ENCODE measurements at regions not wholly inside any gene's neighbourhood (a gene's known extent, or its start where the extent isn't known, plus 50 kb on each side); places are given as distances from the start of the nearest gene placed in this dataset.

DNA sequence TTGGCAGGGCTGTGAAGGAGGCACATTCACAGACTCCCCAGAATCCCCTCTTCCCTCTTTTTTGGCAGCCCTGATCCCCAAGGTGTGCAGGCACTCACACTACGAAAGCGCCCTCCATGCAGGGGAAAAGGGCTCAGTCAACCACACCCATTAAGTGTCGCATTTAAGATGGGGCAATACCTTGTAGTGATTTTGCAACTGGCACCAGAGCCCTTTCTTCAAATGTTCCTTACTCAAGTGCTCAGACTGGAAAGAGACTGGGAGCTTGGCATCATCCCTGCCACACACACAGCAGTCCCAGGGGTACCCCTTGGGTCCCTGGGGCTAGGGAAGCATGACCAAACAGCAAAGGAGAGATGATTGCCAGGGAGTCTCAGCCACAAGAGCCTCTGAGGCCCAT lies 190.1 kb downstream of the HAUS1 start:
- DNase-seq (ENCODE audit: low read depth) = no peak

DNA sequence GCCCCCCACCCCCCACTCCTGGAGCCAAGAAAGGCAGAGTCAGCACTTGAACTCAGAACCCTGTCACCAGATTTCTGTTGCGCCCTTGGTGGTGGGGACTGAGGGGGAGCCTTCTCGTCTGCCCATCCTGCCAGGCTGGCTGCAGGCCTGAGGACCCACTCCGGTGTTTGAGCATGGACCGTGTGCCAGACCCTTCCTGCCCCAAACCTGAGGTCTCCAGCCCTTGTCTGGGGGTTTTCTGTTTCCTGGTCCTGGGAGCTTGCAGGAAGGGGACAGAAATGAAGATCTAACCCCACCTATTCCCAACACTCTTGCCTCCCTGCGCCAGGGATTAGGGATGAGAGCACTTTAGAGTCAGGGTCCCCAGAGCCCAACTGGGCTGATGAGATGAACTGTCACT lies 190.6 kb downstream of the HAUS1 start:
- DNase-seq (ENCODE audit: low read depth) = no peak

GRCh38 chr18:46295416-46295815 lies 191.2 kb downstream of the HAUS1 start:
- DNase-seq (ENCODE audit: low read depth) = no peak

GRCh38 chr18:46296656-46297055 lies 192.5 kb downstream of the HAUS1 start:
- DNase-seq (ENCODE audit: low read depth) = no peak

DNA sequence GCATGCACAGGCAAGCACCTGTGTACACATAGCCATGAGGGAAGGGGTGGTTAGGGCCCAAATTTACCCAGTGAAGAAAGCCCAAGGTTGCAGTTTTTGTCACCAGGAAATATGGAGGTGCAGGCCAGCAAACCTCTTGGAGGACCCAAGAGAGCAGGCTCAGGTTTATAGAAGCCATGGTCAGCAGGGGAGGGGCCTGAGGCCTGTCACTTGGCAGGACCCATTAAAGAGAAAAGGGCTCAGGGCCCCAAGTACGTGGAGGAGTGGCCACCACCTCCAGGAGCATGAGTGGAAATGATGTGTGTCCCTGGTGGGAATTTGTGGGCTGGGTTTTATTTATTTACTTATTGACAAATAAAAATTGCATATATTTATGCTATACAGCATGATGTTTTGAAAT lies 192.9 kb downstream of the HAUS1 start:
- DNase-seq (ENCODE audit: low read depth) = no peak

DNA sequence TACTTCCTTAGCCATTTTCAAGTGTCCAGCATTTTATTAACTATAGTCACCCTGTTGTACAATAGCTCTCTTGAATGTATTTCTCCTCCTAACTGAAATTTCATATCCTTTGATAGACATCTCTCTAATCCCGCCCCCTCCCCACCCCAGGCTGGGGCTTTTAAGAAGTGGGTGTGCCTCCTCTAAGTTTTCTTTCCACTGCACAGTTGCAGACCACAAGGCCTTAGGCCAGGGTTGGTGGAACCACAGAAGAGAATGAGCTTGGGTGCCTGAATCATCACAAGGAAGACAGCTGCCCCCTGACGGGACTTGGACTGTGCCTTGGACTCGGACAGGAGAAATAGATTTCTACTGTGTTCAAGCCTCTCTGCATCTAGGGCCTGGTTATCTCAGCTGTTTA lies 193.4 kb downstream of the HAUS1 start:
- peak; percentile 37 for DNase-seq (ENCODE audit: low read depth)

GRCh38 chr18:46298511-46298910 lies 194.3 kb downstream of the HAUS1 start:
- no peak for DNase-seq (ENCODE audit: low read depth)

DNA sequence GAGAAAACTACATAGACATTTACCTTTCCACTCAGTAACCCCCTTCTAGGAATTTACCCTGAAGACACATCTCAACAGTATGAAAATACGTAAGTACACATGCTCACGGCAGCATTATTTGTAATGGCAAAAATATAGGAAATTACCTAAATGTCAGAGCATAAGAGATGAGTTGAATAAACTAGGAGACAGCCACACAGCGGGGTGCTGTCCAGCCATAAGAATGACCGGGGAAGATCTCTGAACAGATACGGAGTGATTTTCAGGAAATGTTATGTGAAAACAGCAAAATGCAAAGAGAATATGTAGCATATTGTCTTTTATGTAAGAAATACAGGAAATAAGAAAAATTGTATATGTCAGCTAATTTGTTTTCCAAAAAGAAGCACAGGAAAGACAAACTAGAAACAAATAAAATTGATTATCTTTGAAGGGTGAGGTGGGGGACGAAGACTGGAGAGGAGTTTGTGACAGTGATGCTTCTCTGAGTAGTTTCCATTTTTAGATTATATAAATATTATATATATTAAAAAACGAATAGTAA lies 195.4 kb downstream of the HAUS1 start:
- DNase-seq (ENCODE audit: low read depth) = no peak

- no peak for DNase-seq (ENCODE audit: low read depth)
Measured at GRCh38 chr18:46301081-46301480, 196.9 kb downstream of the HAUS1 start.

DNA sequence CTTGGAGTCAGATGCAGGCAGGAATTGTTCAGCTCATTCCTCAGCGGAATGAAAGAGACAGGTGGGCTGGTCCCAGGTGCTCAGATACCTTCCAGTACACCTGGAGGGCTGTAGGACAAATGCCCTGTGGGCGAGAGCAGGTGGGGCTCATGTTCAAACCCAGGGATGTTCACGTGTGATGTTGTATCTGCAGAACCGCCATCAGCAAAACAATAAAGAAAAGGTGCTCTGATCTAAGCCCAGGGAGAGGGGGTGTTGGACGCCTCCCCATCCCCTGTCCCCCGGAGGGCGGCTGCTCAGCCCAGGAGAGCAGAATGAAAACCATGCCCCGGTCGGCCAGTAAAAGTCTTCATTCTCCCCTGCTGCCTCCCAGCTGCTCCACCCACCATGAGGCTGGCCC lies 197.4 kb downstream of the HAUS1 start:
- no peak for DNase-seq (ENCODE audit: low read depth)

DNA sequence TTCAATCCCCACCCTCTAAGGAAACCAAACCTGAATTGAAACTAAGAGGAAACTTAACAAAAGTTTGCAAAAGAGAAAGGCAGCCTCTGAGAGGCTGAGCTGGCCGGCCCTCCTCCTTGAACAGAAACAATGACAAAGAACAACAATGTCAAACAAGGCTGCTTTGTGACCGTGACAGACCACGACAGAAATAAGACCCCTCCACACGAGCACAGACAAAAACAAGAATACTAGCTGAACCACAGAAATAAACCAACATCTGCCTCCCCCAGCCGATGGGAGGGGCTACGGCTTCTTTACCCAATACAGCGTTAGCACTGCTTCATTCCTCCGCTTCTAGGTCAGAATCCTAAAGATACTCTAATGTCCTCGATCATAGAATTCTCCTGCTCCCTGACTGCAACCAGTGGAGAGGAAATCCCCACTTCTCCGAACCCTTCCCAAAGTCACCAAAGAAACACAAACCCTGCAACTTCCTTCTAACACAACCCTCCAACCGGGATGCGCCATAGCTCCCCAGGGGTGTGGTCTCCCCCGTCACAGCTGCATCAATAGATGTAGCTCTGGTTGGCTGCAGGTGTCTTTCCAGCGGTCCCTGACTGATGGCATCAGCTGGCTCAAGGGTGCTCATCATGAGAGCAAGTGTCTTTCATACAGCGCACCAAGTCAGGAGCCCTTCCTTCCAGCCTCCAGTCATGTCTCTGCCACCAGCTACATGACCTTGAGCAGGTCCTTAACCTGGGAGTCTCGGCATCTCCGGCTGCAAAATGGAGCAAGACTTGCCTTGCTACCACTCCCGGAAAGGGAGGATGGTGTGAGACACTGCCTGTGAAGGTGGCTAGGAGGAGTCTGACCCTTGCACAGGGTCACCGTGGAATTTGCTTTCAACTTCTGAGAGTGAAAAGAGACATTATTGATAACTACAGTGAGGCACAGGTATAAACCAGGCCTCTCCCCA lies 198.6 kb downstream of the HAUS1 start:
- DNase-seq (ENCODE audit: low read depth) = no peak

DNA sequence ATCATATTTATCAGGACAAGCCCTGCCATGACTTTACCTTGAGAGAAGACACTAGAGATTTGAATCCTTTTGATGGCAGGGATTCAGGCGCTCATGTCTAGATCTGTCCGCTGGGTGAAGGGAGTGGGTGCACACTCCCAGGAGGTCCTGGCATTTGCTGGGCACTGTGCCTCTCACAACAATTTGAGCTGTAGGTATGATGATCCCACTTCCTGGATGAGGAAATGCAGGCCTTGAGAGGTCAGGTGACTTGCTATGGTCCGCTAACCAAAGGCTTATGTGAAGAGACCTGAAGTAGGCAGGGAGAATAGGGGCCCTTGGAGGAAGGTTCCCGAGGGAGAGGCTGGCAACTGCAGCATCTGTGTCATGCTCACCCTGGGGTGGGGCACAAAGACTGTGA lies 206.1 kb downstream of the HAUS1 start:
- peak; percentile 67 for DNase-seq (ENCODE audit: low read depth)

DNA sequence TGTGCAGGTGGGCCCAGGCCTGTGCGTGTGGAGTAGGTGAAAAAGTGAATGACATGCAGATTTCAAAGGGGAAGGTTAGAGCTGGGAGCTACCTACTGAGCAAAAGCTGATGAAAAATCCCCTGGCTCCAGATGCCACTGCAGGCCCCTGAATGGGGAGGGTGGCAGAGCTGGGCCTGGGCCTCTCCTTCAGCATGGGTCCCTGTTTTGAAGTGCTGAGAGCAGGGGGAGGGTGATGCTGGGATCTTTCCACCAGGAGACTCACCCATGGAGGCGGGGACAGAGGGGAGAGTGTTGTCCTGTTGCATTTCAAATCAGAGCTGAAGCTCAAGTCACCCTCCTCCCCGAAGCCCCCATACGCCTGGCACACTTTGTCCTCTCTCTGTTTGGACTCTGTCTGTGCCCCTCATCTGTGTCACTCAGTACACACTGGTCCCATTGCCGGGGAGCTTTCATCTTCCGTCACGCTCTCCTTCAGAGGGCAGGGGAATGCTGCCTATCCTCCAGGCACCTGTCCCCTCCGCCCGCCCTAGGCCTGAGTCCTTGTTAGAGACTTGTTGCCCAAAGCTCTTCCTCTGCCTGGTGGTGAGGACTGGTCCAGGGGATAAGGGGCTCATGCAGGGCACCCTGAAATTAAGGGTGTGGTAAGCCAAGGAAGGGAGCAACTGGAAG lies 206.6 kb downstream of the HAUS1 start:
- DNase-seq (ENCODE audit: low read depth) = no peak

- no peak for DNase-seq (ENCODE audit: low read depth)
Measured at GRCh38 chr18:46311491-46311890, 207.3 kb downstream of the HAUS1 start.

GRCh38 chr18:46312221-46312620 lies 208.0 kb downstream of the HAUS1 start:
- no peak for DNase-seq (ENCODE audit: low read depth)

GRCh38 chr18:46313521-46313920 lies 209.3 kb downstream of the HAUS1 start:
- DNase-seq (ENCODE audit: low read depth) = no peak

DNA sequence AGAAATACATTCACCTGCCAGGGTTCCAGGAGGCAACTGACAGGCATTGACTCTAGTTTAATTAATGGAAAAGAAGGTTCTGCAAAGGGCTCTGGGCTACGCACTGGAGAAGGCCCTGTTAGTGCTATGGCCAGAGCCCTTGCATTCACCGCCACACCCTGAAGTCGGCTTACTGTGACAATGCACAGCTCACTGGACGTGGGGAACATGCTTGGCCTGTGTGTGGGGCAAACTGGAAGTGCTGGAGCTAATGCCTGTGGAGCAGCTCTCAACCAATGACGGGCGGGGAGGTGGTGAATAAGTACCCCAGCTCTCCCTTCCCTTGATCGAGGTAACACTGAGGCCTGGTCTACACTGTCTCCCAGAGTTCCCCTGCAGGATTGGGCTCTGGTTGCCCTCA lies 209.8 kb downstream of the HAUS1 start:
- DNase-seq (ENCODE audit: low read depth) = no peak

DNA sequence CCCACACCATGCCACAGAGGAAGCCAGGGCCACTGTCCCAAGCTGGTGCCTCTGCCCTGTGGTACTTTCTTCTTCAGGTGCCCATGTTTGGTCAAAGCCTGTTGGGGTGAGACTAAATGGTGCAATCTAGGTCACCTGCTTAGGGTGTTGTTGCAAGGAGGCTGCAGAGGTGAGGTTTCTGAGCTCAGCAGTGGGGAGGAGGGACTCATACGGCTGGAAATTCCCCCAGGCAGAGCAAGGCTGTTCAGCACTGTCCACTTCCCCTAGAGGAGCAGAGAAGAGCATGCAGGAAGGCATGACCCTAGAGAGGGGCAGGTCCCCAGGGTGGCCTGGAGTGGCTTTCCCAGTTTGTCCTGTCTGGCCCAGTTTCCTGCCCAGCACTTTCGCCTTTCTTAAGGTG lies 211.0 kb downstream of the HAUS1 start:
- DNase-seq (ENCODE audit: low read depth) = peak; percentile 44

- DNase-seq (ENCODE audit: low read depth) = no peak
Measured at GRCh38 chr18:46318356-46318755, 214.2 kb downstream of the HAUS1 start.

DNA sequence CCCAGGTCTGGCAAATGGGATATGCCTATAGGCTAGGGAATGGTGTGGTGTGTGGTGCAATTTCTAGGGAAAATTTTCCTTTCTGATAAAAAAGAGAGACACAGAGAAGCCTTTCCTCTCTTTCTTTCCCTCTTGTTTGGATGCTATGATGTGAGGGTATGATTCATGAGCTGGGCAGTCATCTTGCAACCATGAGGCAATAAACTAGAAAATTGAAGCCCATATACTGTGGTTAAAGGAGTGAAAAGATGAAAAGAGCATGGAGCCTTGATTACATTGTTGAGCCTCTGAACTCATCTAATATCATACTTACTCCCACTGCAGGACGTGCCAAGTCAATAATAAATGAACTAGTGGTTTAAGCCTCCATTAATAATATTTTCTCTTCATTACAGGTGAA lies 215.6 kb downstream of the HAUS1 start:
- DNase-seq (ENCODE audit: low read depth) = peak; percentile 59

DNA sequence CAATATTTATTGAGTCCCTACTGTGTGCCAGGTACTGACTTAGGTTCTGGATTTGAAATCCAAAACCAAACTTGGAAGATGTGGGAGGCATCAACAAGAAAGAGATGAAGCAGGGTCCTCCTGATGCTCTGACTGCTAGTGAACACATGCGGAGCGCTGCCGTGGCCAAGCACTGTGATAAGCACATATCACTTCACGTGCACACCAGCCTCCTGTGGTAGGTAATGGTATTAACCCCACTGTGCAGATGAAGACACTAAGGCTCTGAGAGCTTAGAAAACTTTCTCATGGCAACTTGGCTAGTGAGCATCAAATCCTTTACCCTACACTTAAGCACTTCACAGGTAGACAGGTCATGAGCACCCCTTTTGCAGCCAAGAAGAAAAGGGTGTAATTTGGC lies 216.1 kb downstream of the HAUS1 start:
- DNase-seq (ENCODE audit: low read depth) = no peak

GRCh38 chr18:46320928-46321711 lies 216.9 kb downstream of the HAUS1 start:
- peak; percentile 97 for DNase-seq (ENCODE audit: low read depth)

Measured in renal cortical epithelial cell (primary cell).